Stimulated activated CD4-positive, alpha-beta T cell treated with anti-CD3 and anti-CD28 coated beads, Interleukin-1b, Interleukin-23, amount 100 ng/mL, for 24 hours (primary cell): ENCODE measurements at regions not wholly inside any gene's neighbourhood (a gene's known extent, or its start where the extent isn't known, plus 50 kb on each side); places are given as distances from the start of the nearest gene placed in this dataset.

Experiments used
- DNase-seq, 4 experiments: peaks; one replicate each; pipeline ENCODE4 v3.0.0-alpha.2; 2020; ENCODE audit warnings: low read depth in 4 of 4, low spot score in 1 of 4

- no peak for DNase-seq
These were observed 221.7 kb downstream of the DIRAS2 start for GRCh38 chr9:90420768-90421513.

- DNase-seq = no peak
These were observed 220.8 kb downstream of the DIRAS2 start for GRCh38 chr9:90421786-90422185.

- DNase-seq = no peak
These were observed 218.9 kb downstream of the DIRAS2 start for GRCh38 chr9:90423661-90424193.

GRCh38 chr9:90428517-90428916 is 214.1 kb downstream of the DIRAS2 start:
- DNase-seq = no peak

- DNase-seq = no peak
These were observed 209.7 kb downstream of the DIRAS2 start for GRCh38 chr9:90432951-90433350.

- no peak for DNase-seq
These were observed 209.2 kb downstream of the DIRAS2 start for GRCh38 chr9:90433398-90433941.

GRCh38 chr9:90441814-90442213 is 200.8 kb downstream of the DIRAS2 start:
- DNase-seq = no peak

- DNase-seq = no peak
These were observed 199.9 kb downstream of the DIRAS2 start for GRCh38 chr9:90442723-90443122.

GRCh38 chr9:90444609-90445204 is 197.9 kb downstream of the DIRAS2 start:
- DNase-seq = no peak

- DNase-seq = no peak
These were observed 197.2 kb downstream of the DIRAS2 start for GRCh38 chr9:90445391-90445790.

- DNase-seq = no peak
These were observed 196.2 kb downstream of the DIRAS2 start for GRCh38 chr9:90446200-90446948.

- no peak for DNase-seq
These were observed 194.9 kb downstream of the DIRAS2 start for GRCh38 chr9:90447773-90448172.

GRCh38 chr9:90449213-90449925 is 193.3 kb downstream of the DIRAS2 start:
- no peak for DNase-seq

GRCh38 chr9:90451804-90452203 is 190.8 kb downstream of the DIRAS2 start:
- DNase-seq = no peak

GRCh38 chr9:90455316-90455715 is 187.3 kb downstream of the DIRAS2 start:
- DNase-seq = no peak

- no peak for DNase-seq
These were observed 185.0 kb downstream of the DIRAS2 start for GRCh38 chr9:90457386-90458190.

GRCh38 chr9:90458485-90458884 is 184.1 kb downstream of the DIRAS2 start:
- DNase-seq = no peak

- DNase-seq = no peak
These were observed 183.3 kb downstream of the DIRAS2 start for GRCh38 chr9:90459321-90459720.

GRCh38 chr9:90460220-90460619 is 182.4 kb downstream of the DIRAS2 start:
- DNase-seq = no peak

- DNase-seq = no peak
These were observed 177.6 kb downstream of the DIRAS2 start for GRCh38 chr9:90464978-90465377.
